HL-60 (cell line): ENCODE measurements at regions not wholly inside any gene's neighbourhood (a gene's known extent, or its start where the extent isn't known, plus 50 kb on each side); places are given as distances from the start of the nearest gene placed in this dataset.

ENCODE experiments used
- DNase-seq, 2 experiments: peaks; one replicate each; pipeline ENCODE4 v3.0.0-alpha.2; 2010 to 2020; ENCODE audit warnings: low read depth in 1 of 2, low spot score in 1 of 2
- H3K27ac ChIP-seq: fragments of 250-450 bp; sonication (Bioruptor Pico); replicated peaks from 2 replicates; pipeline ENCODE4 v1.5.1; 2020; ENCODE audit warnings: mild to moderate bottlenecking, moderate library complexity
- H3K27me3 ChIP-seq: fragments of 250-450 bp; sonication (Bioruptor Pico); 2 replicates; pipeline ENCODE4 v1.5.1; 2021; ENCODE audit warnings: mild to moderate bottlenecking, moderate library complexity; ENCODE audit not compliant: insufficient read depth, poor library complexity, severe bottlenecking
- H3K4me3 ChIP-seq: replicated peaks from 2 replicates; pipeline ENCODE4 v1.5.1; 2011; ENCODE audit warnings: mild to moderate bottlenecking, control low read depth, low read length; ENCODE audit not compliant: insufficient read depth
- CTCF ChIP-seq: IDR thresholded peaks from one replicate; pipeline ENCODE4 v1.5.1; 2011; ENCODE audit warnings: low read length, control low read depth, inconsistent platforms; ENCODE audit not compliant: insufficient read depth
- GABPA ChIP-seq: IDR thresholded peaks from 2 replicates; pipeline ENCODE4 v1.6.1; 2012; ENCODE audit warnings: low read depth
- POLR2AphosphoS5 ChIP-seq: IDR thresholded peaks from 2 replicates; pipeline ENCODE4 v1.6.1; 2012; ENCODE audit warnings: low read depth
- REST ChIP-seq: IDR thresholded peaks from 2 replicates; pipeline ENCODE4 v1.6.1; 2012; ENCODE audit warnings: low read depth; ENCODE audit not compliant: insufficient replicate concordance
- SPI1 ChIP-seq: IDR thresholded peaks from 2 replicates; pipeline ENCODE4 v1.6.1; 2012; ENCODE audit warnings: low read depth, mild to moderate bottlenecking, borderline replicate concordance

DNA sequence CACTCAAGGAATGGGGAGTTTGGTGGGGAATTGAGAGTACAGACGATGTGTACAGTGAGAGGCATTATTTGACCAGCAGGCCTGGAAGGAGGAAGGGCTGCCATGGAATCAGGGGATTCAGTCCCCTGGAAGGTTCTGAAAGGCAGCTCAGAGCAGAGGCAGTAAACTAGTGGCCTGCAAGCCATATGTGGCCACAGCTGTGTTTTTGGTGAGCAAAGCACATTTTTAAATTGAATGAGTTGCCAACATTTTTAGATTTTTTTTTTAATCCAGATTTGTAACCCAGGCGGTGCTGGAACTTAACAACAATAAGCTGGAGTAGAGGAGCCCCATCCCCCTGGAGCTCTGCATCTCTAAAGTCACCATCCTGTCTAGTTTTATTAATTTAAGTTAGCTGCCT, 95.3 kb upstream of the IPO5 start:
- TF ChIP-seq CTCF = no peak
- no peak for TF ChIP-seq POLR2AphosphoS5
- TF ChIP-seq GABPA = no peak
- no peak for TF ChIP-seq SPI1
- no peak for TF ChIP-seq REST
- Histone ChIP-seq H3K27me3 (no peaks in the 10 kb centered on the region), H3K27ac (no peak overlapping the region), H3K4me3 (no peak overlapping the region)
- no peak for DNase-seq

- no peak overlapping the region for H3K27ac ChIP-seq
- no peak overlapping the region for H3K4me3 ChIP-seq
- TF ChIP-seq GABPA (no peak), SPI1 (no peak), REST (no peak), POLR2AphosphoS5 (no peak), CTCF (no peak)
- peaks cover 7% of the 10 kb centered on the region for H3K27me3 ChIP-seq
- no peak for DNase-seq
These were observed 87.1 kb upstream of the IPO5 start for GRCh38 chr13:97866346-97866745.

- no peak for DNase-seq
These were observed 86.7 kb upstream of the IPO5 start for GRCh38 chr13:97866751-97867150.

More at GRCh38 chr13:97866751-97867150, 86.7 kb upstream of the IPO5 start:
- Histone ChIP-seq H3K4me3 (no peak overlapping the region), H3K27me3 (peaks cover 7% of the 10 kb centered on the region), H3K27ac (no peak overlapping the region)
- no peak for TF ChIP-seq GABPA
- no peak for TF ChIP-seq CTCF
- no peak for TF ChIP-seq SPI1
- no peak for TF ChIP-seq REST
- TF ChIP-seq POLR2AphosphoS5 = no peak
